Coronary artery (tissue), 2 donors: ENCODE measurements at regions not wholly inside any gene's neighbourhood (a gene's known extent, or its start where the extent isn't known, plus 50 kb on each side); places are given as distances from the start of the nearest gene placed in this dataset.

Experiments used
- DNase-seq: peaks from one replicate; pipeline ENCODE4 v3.0.0-alpha.2; 2017; ENCODE audit warnings: low spot score
- H3K27ac ChIP-seq, 2 donors: fragments of 200-600 bp; sonication (generic); one replicate each; pipeline ENCODE4 v1.5.1; 2016 to 2019
- H3K4me3 ChIP-seq: fragments of 200-600 bp; sonication (generic); 2 replicates; pipeline ENCODE4 v1.5.1; 2016; ENCODE audit warnings: mild to moderate bottlenecking, moderate library complexity
- TF ChIP-seq, protein P1 (sequence below): fragments of 200-600 bp; sonication (generic); IDR thresholded peaks from one replicate; pipeline ENCODE4 v1.5.1; 2019; ENCODE audit warnings: antibody characterized with exemption

GRCh38 chr9:116094846-116095245 lies 58.7 kb upstream of the PAPPA start:
- no peak for DNase-seq
- Histone ChIP-seq H3K4me3 (no peak overlapping the region), H3K27ac (no peak overlapping the region)
- TF ChIP-seq, protein P1, sequence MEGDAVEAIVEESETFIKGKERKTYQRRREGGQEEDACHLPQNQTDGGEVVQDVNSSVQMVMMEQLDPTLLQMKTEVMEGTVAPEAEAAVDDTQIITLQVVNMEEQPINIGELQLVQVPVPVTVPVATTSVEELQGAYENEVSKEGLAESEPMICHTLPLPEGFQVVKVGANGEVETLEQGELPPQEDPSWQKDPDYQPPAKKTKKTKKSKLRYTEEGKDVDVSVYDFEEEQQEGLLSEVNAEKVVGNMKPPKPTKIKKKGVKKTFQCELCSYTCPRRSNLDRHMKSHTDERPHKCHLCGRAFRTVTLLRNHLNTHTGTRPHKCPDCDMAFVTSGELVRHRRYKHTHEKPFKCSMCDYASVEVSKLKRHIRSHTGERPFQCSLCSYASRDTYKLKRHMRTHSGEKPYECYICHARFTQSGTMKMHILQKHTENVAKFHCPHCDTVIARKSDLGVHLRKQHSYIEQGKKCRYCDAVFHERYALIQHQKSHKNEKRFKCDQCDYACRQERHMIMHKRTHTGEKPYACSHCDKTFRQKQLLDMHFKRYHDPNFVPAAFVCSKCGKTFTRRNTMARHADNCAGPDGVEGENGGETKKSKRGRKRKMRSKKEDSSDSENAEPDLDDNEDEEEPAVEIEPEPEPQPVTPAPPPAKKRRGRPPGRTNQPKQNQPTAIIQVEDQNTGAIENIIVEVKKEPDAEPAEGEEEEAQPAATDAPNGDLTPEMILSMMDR: no peak

GRCh38 chr9:116095403-116095802 lies 58.2 kb upstream of the PAPPA start:
- no peak for DNase-seq
- TF ChIP-seq, protein P1: no peak
- no peak overlapping the region for H3K4me3 ChIP-seq

DNA sequence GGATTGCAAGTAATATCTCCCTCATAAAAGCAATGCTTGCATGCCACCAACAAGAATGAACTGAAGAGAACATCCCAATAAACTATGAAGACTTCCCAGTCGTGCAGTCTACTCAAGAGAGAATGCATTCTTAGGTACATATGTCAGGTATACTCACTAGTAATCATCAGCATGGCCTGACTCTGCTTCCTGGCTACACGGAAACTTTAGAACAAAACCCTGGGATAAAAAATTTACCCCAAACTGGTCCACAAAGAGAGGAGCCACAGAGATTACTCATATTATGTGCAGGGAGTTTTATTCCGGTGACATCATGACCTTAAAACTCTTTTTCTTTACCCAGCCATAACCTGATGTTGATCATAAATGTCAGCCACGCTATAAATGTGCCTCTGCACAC lies 57.5 kb upstream of the PAPPA start:
- DNase-seq: no peak
- Histone ChIP-seq H3K27ac (no peak overlapping the region), H3K4me3 (no peak overlapping the region)
- TF ChIP-seq, protein P1: no peak

More at GRCh38 chr9:116095403-116095802, 58.2 kb upstream of the PAPPA start:
- H3K27ac ChIP-seq: no peak overlapping the region

DNA sequence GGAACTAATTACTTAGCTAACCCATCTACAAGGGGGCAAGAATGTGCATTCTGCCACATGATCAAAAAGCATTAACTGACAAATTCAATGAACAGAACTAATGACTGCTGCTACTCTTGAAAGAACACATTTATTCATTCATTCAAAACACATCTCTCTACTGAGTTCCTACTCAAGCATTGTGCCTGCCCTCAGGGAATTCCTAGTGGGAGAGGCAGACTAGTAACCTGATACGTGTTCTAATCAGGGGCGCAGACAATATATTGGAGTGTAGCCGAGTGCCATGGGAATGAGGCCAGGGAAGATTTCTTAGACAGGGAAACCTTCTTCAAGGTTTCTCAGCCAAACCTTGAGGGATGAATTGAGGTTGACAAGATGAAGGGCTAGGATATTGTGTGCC lies 56.7 kb upstream of the PAPPA start:
- TF ChIP-seq, protein P1: no peak
- DNase-seq: no peak

GRCh38 chr9:116098476-116098875 lies 55.1 kb upstream of the PAPPA start:
- Histone ChIP-seq H3K4me3 (no peak overlapping the region), H3K27ac (no peak overlapping the region)
- DNase-seq: no peak
- TF ChIP-seq, protein P1: no peak

More for the DNA sequence above, 56.7 kb upstream of the PAPPA start:
- H3K27ac ChIP-seq: no peak overlapping the region
- no peak overlapping the region for H3K4me3 ChIP-seq

GRCh38 chr9:116099821-116100220 lies 53.8 kb upstream of the PAPPA start:
- TF ChIP-seq, protein P1: no peak

DNA sequence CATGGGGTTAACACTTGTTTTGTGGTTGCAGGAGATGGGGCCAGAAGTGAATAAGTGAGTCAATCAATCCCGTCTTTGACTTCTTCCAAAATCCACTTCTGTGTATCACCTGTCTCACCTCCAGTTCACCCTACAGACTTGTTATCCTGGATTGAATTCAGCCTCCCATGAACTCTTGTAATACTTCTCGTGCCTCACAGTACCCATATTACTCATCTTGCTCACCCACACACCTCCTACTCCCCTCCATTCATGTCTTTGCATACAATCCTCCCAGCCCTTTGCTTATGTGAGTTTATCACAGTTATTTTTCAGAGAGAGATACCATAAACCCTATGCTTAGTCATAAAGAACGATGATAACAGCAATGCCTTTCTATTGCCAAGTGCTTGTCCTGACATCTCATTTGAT lies 52.9 kb upstream of the PAPPA start:
- Histone ChIP-seq H3K4me3 (no peak overlapping the region), H3K27ac (no peak overlapping the region)
- DNase-seq: no peak
- TF ChIP-seq, protein P1: no peak

More at GRCh38 chr9:116099821-116100220, 53.8 kb upstream of the PAPPA start:
- no peak for DNase-seq
- no peak overlapping the region for H3K27ac ChIP-seq
- no peak overlapping the region for H3K4me3 ChIP-seq
